ENCODE measurements at regions not wholly inside any gene's neighbourhood (a gene's known extent, or its start where the extent isn't known, plus 50 kb on each side); places are given as distances from the start of the nearest gene placed in this dataset.

DNA sequence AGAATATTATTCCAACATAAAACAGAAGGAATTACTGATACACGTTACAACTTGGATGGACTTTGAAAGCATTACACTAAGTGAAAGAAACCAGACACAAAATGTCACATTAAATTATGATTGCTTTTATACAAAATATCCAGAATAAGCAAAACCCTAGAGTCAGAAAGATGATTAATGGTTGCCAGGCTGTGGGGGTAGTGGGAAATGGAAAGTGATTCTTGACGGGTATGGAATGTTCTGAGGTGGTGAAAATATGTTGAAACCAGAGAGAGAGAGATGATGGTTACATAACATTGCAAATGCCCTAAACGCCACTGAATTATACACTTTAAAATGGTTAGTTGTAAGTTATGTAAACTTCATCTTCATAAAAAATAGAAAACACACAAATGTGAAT lies 1057.2 kb upstream of the TMEFF2 start:
- TF ChIP-seq EZH2 (IDR thresholded peaks at IDR 0.05; ENCODE audit: borderline replicate concordance, low read depth, low read length, severe bottlenecking) (no peak), POLR2AphosphoS5 (IDR thresholded peaks at IDR 0.05; ENCODE audit: insufficient read depth, low read depth, low read length) (no peak), MYC (IDR thresholded peaks at IDR 0.05; ENCODE audit: low read depth, low read length) (no peak), FOS (IDR thresholded peaks at IDR 0.05; ENCODE audit: borderline replicate concordance, insufficient read depth, low read length) (no peak)
- TF ChIP-seq, protein P1, sequence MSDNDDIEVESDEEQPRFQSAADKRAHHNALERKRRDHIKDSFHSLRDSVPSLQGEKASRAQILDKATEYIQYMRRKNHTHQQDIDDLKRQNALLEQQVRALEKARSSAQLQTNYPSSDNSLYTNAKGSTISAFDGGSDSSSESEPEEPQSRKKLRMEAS (IDR thresholded peaks at IDR 0.05; ENCODE audit: insufficient read depth, insufficient read length): no peak
- TF ChIP-seq, protein P2, sequence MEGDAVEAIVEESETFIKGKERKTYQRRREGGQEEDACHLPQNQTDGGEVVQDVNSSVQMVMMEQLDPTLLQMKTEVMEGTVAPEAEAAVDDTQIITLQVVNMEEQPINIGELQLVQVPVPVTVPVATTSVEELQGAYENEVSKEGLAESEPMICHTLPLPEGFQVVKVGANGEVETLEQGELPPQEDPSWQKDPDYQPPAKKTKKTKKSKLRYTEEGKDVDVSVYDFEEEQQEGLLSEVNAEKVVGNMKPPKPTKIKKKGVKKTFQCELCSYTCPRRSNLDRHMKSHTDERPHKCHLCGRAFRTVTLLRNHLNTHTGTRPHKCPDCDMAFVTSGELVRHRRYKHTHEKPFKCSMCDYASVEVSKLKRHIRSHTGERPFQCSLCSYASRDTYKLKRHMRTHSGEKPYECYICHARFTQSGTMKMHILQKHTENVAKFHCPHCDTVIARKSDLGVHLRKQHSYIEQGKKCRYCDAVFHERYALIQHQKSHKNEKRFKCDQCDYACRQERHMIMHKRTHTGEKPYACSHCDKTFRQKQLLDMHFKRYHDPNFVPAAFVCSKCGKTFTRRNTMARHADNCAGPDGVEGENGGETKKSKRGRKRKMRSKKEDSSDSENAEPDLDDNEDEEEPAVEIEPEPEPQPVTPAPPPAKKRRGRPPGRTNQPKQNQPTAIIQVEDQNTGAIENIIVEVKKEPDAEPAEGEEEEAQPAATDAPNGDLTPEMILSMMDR (IDR thresholded peaks at IDR 0.05; ENCODE audit: extremely low read depth in 1 of 2, insufficient read depth in 1 of 2, low read depth in 1 of 2, low read length in 2 of 2): no peak

All from endothelial cell of umbilical vein (primary cell).